ENCODE measurements at regions not wholly inside any gene's neighbourhood (a gene's known extent, or its start where the extent isn't known, plus 50 kb on each side); places are given as distances from the start of the nearest gene placed in this dataset.
"Not testable (repeated sequence)": the region's sequence is repeated elsewhere in the genome, so short reads cannot be mapped to it uniquely, and the experiment has no call there.

- Mint-ChIP-seq H3K36me3 (no peaks in the 10 kb centered on the region), H3K27ac (no peak overlapping the region), H3K4me3 (no peak overlapping the region), H3K9me3 (peaks cover 2% of the 10 kb centered on the region), H3K4me1 (no peaks in the 10 kb centered on the region)
- DNase-seq (ENCODE audit: low spot score in 2 of 2) (no peak), ATAC-seq (no peak)
Observed at GRCh38 chrX:4668802-4669536, 955.5 kb upstream of the PRKX start.

GRCh38 chrX:4663085-4663484, 949.6 kb upstream of the PRKX start:
- peaks cover 5% of the 10 kb centered on the region for H3K9me3 Mint-ChIP-seq
- H3K36me3 Mint-ChIP-seq: no peaks in the 10 kb centered on the region
- H3K27ac Mint-ChIP-seq: no peak overlapping the region
- H3K4me3 Mint-ChIP-seq: no peak overlapping the region
- ATAC-seq: no peak
- no peaks in the 10 kb centered on the region for H3K4me1 Mint-ChIP-seq
- DNase-seq (ENCODE audit: low spot score in 2 of 2): no peak

- ATAC-seq: no peak
- no peak overlapping the region for H3K27ac Mint-ChIP-seq
- no peak for DNase-seq (ENCODE audit: low spot score in 2 of 2)
Observed at GRCh38 chrX:4661771-4662170, 948.3 kb upstream of the PRKX start.

GRCh38 chrX:4656419-4656818, 943.0 kb upstream of the PRKX start:
- peaks cover 17% of the 10 kb centered on the region for H3K9me3 Mint-ChIP-seq

More at GRCh38 chrX:4661771-4662170, 948.3 kb upstream of the PRKX start:
- no peaks in the 10 kb centered on the region for H3K4me1 Mint-ChIP-seq
- H3K9me3 Mint-ChIP-seq: peaks cover 10% of the 10 kb centered on the region
- no peaks in the 10 kb centered on the region for H3K36me3 Mint-ChIP-seq
- no peak overlapping the region for H3K4me3 Mint-ChIP-seq

GRCh38 chrX:4655743-4656142, 942.3 kb upstream of the PRKX start:
- Mint-ChIP-seq H3K27ac (no peak overlapping the region), H3K9me3 (peaks cover 17% of the 10 kb centered on the region), H3K4me3 (no peak overlapping the region), H3K4me1 (no peaks in the 10 kb centered on the region), H3K36me3 (no peaks in the 10 kb centered on the region)
- ATAC-seq: no peak
- DNase-seq (ENCODE audit: low spot score in 2 of 2): no peak

More at GRCh38 chrX:4656419-4656818, 943.0 kb upstream of the PRKX start:
- no peaks in the 10 kb centered on the region for H3K36me3 Mint-ChIP-seq
- ATAC-seq (no peak), DNase-seq (ENCODE audit: low spot score in 2 of 2) (no peak)
- H3K4me1 Mint-ChIP-seq: no peaks in the 10 kb centered on the region
- H3K27ac Mint-ChIP-seq: no peak overlapping the region
- no peak overlapping the region for H3K4me3 Mint-ChIP-seq

GRCh38 chrX:4642114-4642513, 928.7 kb upstream of the PRKX start:
- H3K4me1 Mint-ChIP-seq: no peaks in the 10 kb centered on the region

GRCh38 chrX:4638036-4638435, 924.6 kb upstream of the PRKX start:
- Mint-ChIP-seq H3K4me1 (no peaks in the 10 kb centered on the region), H3K4me3 (no peak overlapping the region), H3K36me3 (no peaks in the 10 kb centered on the region), H3K9me3 (peaks cover 3% of the 10 kb centered on the region), H3K27ac (no peak overlapping the region)
- DNase-seq (ENCODE audit: low spot score in 2 of 2) (no peak), ATAC-seq (no peak)

More at GRCh38 chrX:4642114-4642513, 928.7 kb upstream of the PRKX start:
- ATAC-seq (no peak), DNase-seq (ENCODE audit: low spot score in 2 of 2) (no peak)
- H3K36me3 Mint-ChIP-seq: no peaks in the 10 kb centered on the region
- H3K4me3 Mint-ChIP-seq: no peak overlapping the region
- peaks cover 8% of the 10 kb centered on the region for H3K9me3 Mint-ChIP-seq
- no peak overlapping the region for H3K27ac Mint-ChIP-seq

GRCh38 chrX:4627414-4627813, 914.0 kb upstream of the PRKX start:
- DNase-seq (ENCODE audit: low spot score in 2 of 2): no peak
- H3K27ac Mint-ChIP-seq: no peak overlapping the region
- peaks cover 3% of the 10 kb centered on the region for H3K9me3 Mint-ChIP-seq
- no peaks in the 10 kb centered on the region for H3K36me3 Mint-ChIP-seq
- no peak for ATAC-seq
- no peak overlapping the region for H3K4me3 Mint-ChIP-seq
- no peaks in the 10 kb centered on the region for H3K4me1 Mint-ChIP-seq

GRCh38 chrX:4622486-4623167, 909.2 kb upstream of the PRKX start:
- ATAC-seq (no peak), DNase-seq (ENCODE audit: low spot score in 2 of 2) (no peak)
- H3K4me3 Mint-ChIP-seq: no peak overlapping the region
- no peak overlapping the region for H3K27ac Mint-ChIP-seq
- no peaks in the 10 kb centered on the region for H3K36me3 Mint-ChIP-seq
- peaks cover 3% of the 10 kb centered on the region for H3K9me3 Mint-ChIP-seq
- H3K4me1 Mint-ChIP-seq: no peaks in the 10 kb centered on the region

- ATAC-seq; H3K4me3 Mint-ChIP-seq; DNase-seq (ENCODE audit: low spot score in 2 of 2); H3K27ac Mint-ChIP-seq; H3K36me3 Mint-ChIP-seq; H3K4me1 Mint-ChIP-seq: not testable (repeated sequence)
- peaks cover 11% of the 10 kb centered on the region for H3K9me3 Mint-ChIP-seq
Observed at GRCh38 chrX:4613651-4614050, 900.2 kb upstream of the PRKX start.

GRCh38 chrX:4588893-4589292, 875.4 kb upstream of the PRKX start:
- H3K4me3 Mint-ChIP-seq: no peak overlapping the region
- peaks cover 7% of the 10 kb centered on the region for H3K9me3 Mint-ChIP-seq
- H3K27ac Mint-ChIP-seq: no peak overlapping the region
- H3K4me1 Mint-ChIP-seq: no peaks in the 10 kb centered on the region
- ATAC-seq (no peak), DNase-seq (ENCODE audit: low spot score in 2 of 2) (no peak)
- H3K36me3 Mint-ChIP-seq: no peaks in the 10 kb centered on the region

- H3K36me3 Mint-ChIP-seq: no peaks in the 10 kb centered on the region
- peaks cover 7% of the 10 kb centered on the region for H3K9me3 Mint-ChIP-seq
- no peak for ATAC-seq
- no peaks in the 10 kb centered on the region for H3K4me1 Mint-ChIP-seq
- H3K4me3 Mint-ChIP-seq: no peak overlapping the region
- no peak overlapping the region for H3K27ac Mint-ChIP-seq
- DNase-seq (ENCODE audit: low spot score in 2 of 2): no peak
Observed at GRCh38 chrX:4588466-4588865, 875.0 kb upstream of the PRKX start.

GRCh38 chrX:4588056-4588455, 874.6 kb upstream of the PRKX start:
- Mint-ChIP-seq H3K9me3 (peaks cover 7% of the 10 kb centered on the region), H3K4me3 (no peak overlapping the region), H3K27ac (no peak overlapping the region), H3K4me1 (no peaks in the 10 kb centered on the region), H3K36me3 (no peaks in the 10 kb centered on the region)
- ATAC-seq: no peak
- no peak for DNase-seq (ENCODE audit: low spot score in 2 of 2)

GRCh38 chrX:4579999-4580398, 866.5 kb upstream of the PRKX start:
- Mint-ChIP-seq H3K9me3 (peaks cover 3% of the 10 kb centered on the region), H3K4me3 (no peak overlapping the region), H3K27ac (no peak overlapping the region), H3K36me3 (no peaks in the 10 kb centered on the region), H3K4me1 (no peaks in the 10 kb centered on the region)
- DNase-seq (ENCODE audit: low spot score in 2 of 2): no peak
- no peak for ATAC-seq

GRCh38 chrX:4579480-4579879, 866.0 kb upstream of the PRKX start:
- DNase-seq (ENCODE audit: low spot score in 2 of 2) (no peak), ATAC-seq (no peak)
- no peak overlapping the region for H3K27ac Mint-ChIP-seq
- H3K36me3 Mint-ChIP-seq: no peaks in the 10 kb centered on the region
- H3K4me3 Mint-ChIP-seq: no peak overlapping the region
- no peaks in the 10 kb centered on the region for H3K9me3 Mint-ChIP-seq
- H3K4me1 Mint-ChIP-seq: no peaks in the 10 kb centered on the region

GRCh38 chrX:4572691-4573090, 859.2 kb upstream of the PRKX start:
- H3K27ac Mint-ChIP-seq: no peak overlapping the region
- no peak for DNase-seq (ENCODE audit: low spot score in 2 of 2)
- no peaks in the 10 kb centered on the region for H3K36me3 Mint-ChIP-seq
- no peaks in the 10 kb centered on the region for H3K4me1 Mint-ChIP-seq
- peaks cover 3% of the 10 kb centered on the region for H3K9me3 Mint-ChIP-seq
- no peak overlapping the region for H3K4me3 Mint-ChIP-seq
- no peak for ATAC-seq
